Hepatocyte (in vitro differentiated cells): ENCODE measurements at regions not wholly inside any gene's neighbourhood (a gene's known extent, or its start where the extent isn't known, plus 50 kb on each side); places are given as distances from the start of the nearest gene placed in this dataset.
"Not testable (repeated sequence)": the region's sequence is repeated elsewhere in the genome, so short reads cannot be mapped to it uniquely, and the experiment has no call there.

ENCODE experiments used
- DNase-seq: peaks from one replicate; pipeline ENCODE4 v3.0.0-alpha.2; 2016; ENCODE audit warnings: low spot score
- H2AFZ ChIP-seq: fragments of 200-600 bp; sonication (generic); 2 replicates; pipeline ENCODE4 v1.6.0; 2016; ENCODE audit warnings: antibody characterized with exemption, mild to moderate bottlenecking
- H3K27ac ChIP-seq: fragments of 200-600 bp; sonication (generic); 2 replicates; pipeline ENCODE4 v1.5.1; 2016; ENCODE audit warnings: mild to moderate bottlenecking
- H3K27me3 ChIP-seq: fragments of 200-600 bp; sonication (generic); 2 replicates; pipeline ENCODE4 v1.6.1; 2016
- H3K36me3 ChIP-seq: fragments of 200-600 bp; sonication (generic); replicated peaks from 2 replicates; pipeline ENCODE4 v1.5.1; 2016; ENCODE audit warnings: low read depth; ENCODE audit not compliant: insufficient read depth
- H3K4me1 ChIP-seq: fragments of 200-600 bp; sonication (generic); 2 replicates; pipeline ENCODE4 v1.5.1; 2016; ENCODE audit warnings: mild to moderate bottlenecking, moderate library complexity; ENCODE audit not compliant: insufficient read depth
- H3K4me2 ChIP-seq: fragments of 200-600 bp; sonication (generic); 2 replicates; pipeline ENCODE4 v1.6.0; 2016
- H3K4me3 ChIP-seq: fragments of 200-600 bp; sonication (generic); 2 replicates; pipeline ENCODE4 v1.5.1; 2016; ENCODE audit warnings: mild to moderate bottlenecking
- H3K79me2 ChIP-seq: fragments of 200-600 bp; sonication (generic); 2 replicates; pipeline ENCODE4 v1.6.0; 2017; ENCODE audit warnings: mild to moderate bottlenecking
- H3K9me2 ChIP-seq: fragments of 200-600 bp; sonication (generic); replicated peaks from 2 replicates; pipeline ENCODE4 v1.6.0; 2017; ENCODE audit warnings: mild to moderate bottlenecking; ENCODE audit not compliant: insufficient read depth
- H3K9me3 ChIP-seq: fragments of 200-600 bp; sonication (generic); 2 replicates; pipeline ENCODE4 v1.5.1; 2016; ENCODE audit warnings: low read depth, mild to moderate bottlenecking
- H4K20me1 ChIP-seq: fragments of 200-600 bp; sonication (generic); 2 replicates; pipeline ENCODE4 v1.6.0; 2016; ENCODE audit warnings: mild to moderate bottlenecking; ENCODE audit not compliant: insufficient read depth, poor library complexity, severe bottlenecking
- WGBS: methylation state at CpG from one replicate; pipeline ENCODE4 v1.1.6; 2016; ENCODE audit warnings: low lambda C conversion rate; ENCODE audit errors: missing lambda C conversion rate; 5-methylcytosine and 5-hydroxymethylcytosine counted together

- H4K20me1 ChIP-seq, H3K4me1 ChIP-seq, H3K9me3 ChIP-seq, DNase-seq, H2AFZ ChIP-seq, H3K79me2 ChIP-seq, H3K4me2 ChIP-seq, H3K27me3 ChIP-seq, H3K9me2 ChIP-seq, H3K36me3 ChIP-seq, H3K27ac ChIP-seq, H3K4me3 ChIP-seq: not testable (repeated sequence)
- WGBS, result no CpG with 5 or more reads among the region's 5 CpGs
Observed at GRCh38 chr15:21721115-21721514, 156.4 kb downstream of the POTEB start.

GRCh38 chr15:21718779-21719178, 158.8 kb downstream of the POTEB start:
- not testable (repeated sequence) for DNase-seq, H3K27me3 ChIP-seq, H3K4me1 ChIP-seq, H4K20me1 ChIP-seq, H3K79me2 ChIP-seq, H3K9me3 ChIP-seq, H3K27ac ChIP-seq, H3K36me3 ChIP-seq, H3K9me2 ChIP-seq, H3K4me2 ChIP-seq, H2AFZ ChIP-seq, H3K4me3 ChIP-seq
- WGBS, result no CpG with 5 or more reads among the region's 4 CpGs

GRCh38 chr15:21718108-21718507, 159.4 kb downstream of the POTEB start:
- not testable (repeated sequence) for H3K27me3 ChIP-seq, H3K36me3 ChIP-seq, H3K4me1 ChIP-seq, H3K9me2 ChIP-seq, H3K4me2 ChIP-seq, H3K27ac ChIP-seq, DNase-seq, H3K9me3 ChIP-seq, H3K79me2 ChIP-seq, H2AFZ ChIP-seq, H3K4me3 ChIP-seq, H4K20me1 ChIP-seq
- WGBS, result no CpG with 5 or more reads among the region's 2 CpGs

GRCh38 chr15:21717661-21718060, 159.9 kb downstream of the POTEB start:
- not testable (repeated sequence) for H2AFZ ChIP-seq, DNase-seq, H3K4me3 ChIP-seq, H3K9me2 ChIP-seq, H3K9me3 ChIP-seq, H3K4me1 ChIP-seq, H3K27me3 ChIP-seq, H3K4me2 ChIP-seq, H4K20me1 ChIP-seq, H3K36me3 ChIP-seq, H3K27ac ChIP-seq, H3K79me2 ChIP-seq
- no CpG with 5 or more reads among the region's 8 CpGs for WGBS

- not testable (repeated sequence) for H3K27ac ChIP-seq, H4K20me1 ChIP-seq, H2AFZ ChIP-seq, DNase-seq, H3K9me3 ChIP-seq, H3K4me1 ChIP-seq, H3K4me3 ChIP-seq, H3K79me2 ChIP-seq, H3K4me2 ChIP-seq, H3K27me3 ChIP-seq, H3K36me3 ChIP-seq, H3K9me2 ChIP-seq
- WGBS, result no CpG with 5 or more reads among the region's 7 CpGs
Observed at GRCh38 chr15:21705480-21705879, 172.1 kb downstream of the POTEB start.

GRCh38 chr15:21698620-21699019, 178.9 kb downstream of the POTEB start:
- not testable (repeated sequence) for DNase-seq, H3K27ac ChIP-seq, H2AFZ ChIP-seq, H3K9me2 ChIP-seq, H3K79me2 ChIP-seq, H4K20me1 ChIP-seq, H3K27me3 ChIP-seq, H3K4me2 ChIP-seq, H3K4me1 ChIP-seq, H3K36me3 ChIP-seq, H3K9me3 ChIP-seq, H3K4me3 ChIP-seq
- WGBS, result no CpG with 5 or more reads among the region's 9 CpGs

GRCh38 chr15:21695089-21695488, 182.4 kb downstream of the POTEB start:
- not testable (repeated sequence) for H4K20me1 ChIP-seq, H3K4me2 ChIP-seq, H3K4me1 ChIP-seq, H2AFZ ChIP-seq, H3K9me3 ChIP-seq, DNase-seq, H3K27ac ChIP-seq, H3K79me2 ChIP-seq, H3K27me3 ChIP-seq, H3K4me3 ChIP-seq, H3K36me3 ChIP-seq, H3K9me2 ChIP-seq
- WGBS, result no CpG with 5 or more reads among the region's 7 CpGs

- H3K36me3 ChIP-seq, H3K27me3 ChIP-seq, H3K9me2 ChIP-seq, H3K9me3 ChIP-seq, H3K4me3 ChIP-seq, H3K4me1 ChIP-seq, H3K79me2 ChIP-seq, H2AFZ ChIP-seq, H3K27ac ChIP-seq, DNase-seq, H4K20me1 ChIP-seq, H3K4me2 ChIP-seq: not testable (repeated sequence)
- no CpG with 5 or more reads among the region's 4 CpGs for WGBS
Observed at GRCh38 chr15:21692471-21693102, 184.9 kb downstream of the POTEB start.

GRCh38 chr15:21656798-21657397, 216.6 kb upstream of the POTEB3 start:
- not testable (repeated sequence) for H3K36me3 ChIP-seq, H2AFZ ChIP-seq, H4K20me1 ChIP-seq, DNase-seq, H3K4me2 ChIP-seq, H3K4me1 ChIP-seq, H3K27me3 ChIP-seq, H3K4me3 ChIP-seq, H3K27ac ChIP-seq, H3K9me2 ChIP-seq, H3K79me2 ChIP-seq, H3K9me3 ChIP-seq
- no CpG with 5 or more reads among the region's 17 CpGs for WGBS
